ENCODE measurements at regions not wholly inside any gene's neighbourhood (a gene's known extent, or its start where the extent isn't known, plus 50 kb on each side); places are given as distances from the start of the nearest gene placed in this dataset.

DNA sequence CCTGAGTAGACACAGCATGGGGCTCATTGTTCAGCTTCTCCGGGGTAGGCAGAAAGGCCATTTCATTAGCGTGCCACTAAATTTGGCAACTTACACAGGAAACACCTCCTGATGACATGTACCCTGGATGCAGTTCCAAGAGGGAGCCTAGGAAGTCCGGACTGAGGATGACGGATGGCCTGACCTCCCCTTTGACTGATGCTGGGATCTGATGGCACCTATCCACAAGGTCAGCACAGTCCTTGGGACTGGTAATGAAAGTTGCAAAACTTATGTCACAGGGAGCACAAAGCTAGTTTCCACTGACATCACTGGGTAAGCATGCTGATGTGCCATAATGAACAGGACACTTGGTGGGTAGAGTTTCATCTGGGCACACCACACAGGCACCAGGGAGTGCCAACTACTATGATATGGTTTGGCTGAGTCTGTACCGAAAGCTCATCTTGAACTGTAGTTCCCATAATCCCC, 126.7 kb upstream of the ARL4C start:
- H3K79me2 ChIP-seq (ENCODE audit: low read length): no peaks in the 10 kb centered on the region
- POLR2A ChIA-PET (ENCODE audit: unreplicated experiment): no interaction called here
- BruUV-seq (replicated peaks): no TSS peak
- no peaks in the 10 kb centered on the region for H3K9me3 ChIP-seq (ENCODE audit: low read length)
- no peak overlapping the region for H3K27ac ChIP-seq (ENCODE audit: low read length)
- CTCF ChIA-PET: no interaction called here
- no peaks in the 10 kb centered on the region for H4K20me1 ChIP-seq (ENCODE audit: low read length)
- no peak for ATAC-seq
- intact Hi-C loops (cut with micrococcal nuclease): no loop called here
- H3K9me2 ChIP-seq (replicated peaks; ENCODE audit: low read length): no peaks in the 10 kb centered on the region
- H3K27me3 ChIP-seq (ENCODE audit: low read length): no peaks in the 10 kb centered on the region
- H3K9ac ChIP-seq (ENCODE audit: low read length): no peak overlapping the region
- TF ChIP-seq EZH2phosphoT487 (IDR thresholded peaks at IDR 0.05; ENCODE audit: borderline replicate concordance, low read length) (no peak), EZH2 (IDR thresholded peaks at IDR 0.05; ENCODE audit: low read length, unreplicated experiment) (no peak)
- TF ChIP-seq, protein P1, sequence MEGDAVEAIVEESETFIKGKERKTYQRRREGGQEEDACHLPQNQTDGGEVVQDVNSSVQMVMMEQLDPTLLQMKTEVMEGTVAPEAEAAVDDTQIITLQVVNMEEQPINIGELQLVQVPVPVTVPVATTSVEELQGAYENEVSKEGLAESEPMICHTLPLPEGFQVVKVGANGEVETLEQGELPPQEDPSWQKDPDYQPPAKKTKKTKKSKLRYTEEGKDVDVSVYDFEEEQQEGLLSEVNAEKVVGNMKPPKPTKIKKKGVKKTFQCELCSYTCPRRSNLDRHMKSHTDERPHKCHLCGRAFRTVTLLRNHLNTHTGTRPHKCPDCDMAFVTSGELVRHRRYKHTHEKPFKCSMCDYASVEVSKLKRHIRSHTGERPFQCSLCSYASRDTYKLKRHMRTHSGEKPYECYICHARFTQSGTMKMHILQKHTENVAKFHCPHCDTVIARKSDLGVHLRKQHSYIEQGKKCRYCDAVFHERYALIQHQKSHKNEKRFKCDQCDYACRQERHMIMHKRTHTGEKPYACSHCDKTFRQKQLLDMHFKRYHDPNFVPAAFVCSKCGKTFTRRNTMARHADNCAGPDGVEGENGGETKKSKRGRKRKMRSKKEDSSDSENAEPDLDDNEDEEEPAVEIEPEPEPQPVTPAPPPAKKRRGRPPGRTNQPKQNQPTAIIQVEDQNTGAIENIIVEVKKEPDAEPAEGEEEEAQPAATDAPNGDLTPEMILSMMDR (conservative IDR thresholded peaks at IDR 0.05; ENCODE audit: low read depth, low read length): no peak
- H3F3A ChIP-seq (ENCODE audit: low read length, unreplicated experiment): no peaks in the 10 kb centered on the region
- no peak overlapping the region for H2AFZ ChIP-seq (ENCODE audit: low read length)
- no peak for DNase-seq
- H3K4me2 ChIP-seq (ENCODE audit: low read length): no peak overlapping the region
- no peak overlapping the region for H3K4me3 ChIP-seq (ENCODE audit: low read length)
- H3K36me3 ChIP-seq (ENCODE audit: low read depth, low read length): no peaks in the 10 kb centered on the region
- H3K4me1 ChIP-seq (ENCODE audit: insufficient read depth, low read length): peaks cover 10% of the 10 kb centered on the region

DNA sequence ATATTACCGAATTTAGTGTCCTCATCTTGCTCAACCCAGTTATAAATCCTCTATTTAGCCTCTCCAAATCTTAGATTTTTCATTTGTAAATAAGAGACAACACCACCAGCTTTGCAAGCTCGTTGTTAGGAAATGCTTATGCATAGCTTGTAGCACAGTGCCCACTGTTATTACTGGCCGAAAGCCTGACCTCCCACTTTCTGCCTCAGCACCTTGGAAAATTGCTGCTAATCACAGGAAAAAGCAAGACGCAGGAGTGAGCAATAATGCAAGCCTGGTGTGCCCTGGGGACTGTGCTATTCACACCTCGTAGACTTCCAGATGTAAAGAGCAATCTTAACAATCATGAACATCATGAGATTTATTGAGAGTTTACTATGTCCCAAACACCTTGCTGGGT, 124.2 kb upstream of the ARL4C start:
- intact Hi-C loops (cut with micrococcal nuclease): no loop called here
- no TSS peak for BruUV-seq (replicated peaks)

DNA sequence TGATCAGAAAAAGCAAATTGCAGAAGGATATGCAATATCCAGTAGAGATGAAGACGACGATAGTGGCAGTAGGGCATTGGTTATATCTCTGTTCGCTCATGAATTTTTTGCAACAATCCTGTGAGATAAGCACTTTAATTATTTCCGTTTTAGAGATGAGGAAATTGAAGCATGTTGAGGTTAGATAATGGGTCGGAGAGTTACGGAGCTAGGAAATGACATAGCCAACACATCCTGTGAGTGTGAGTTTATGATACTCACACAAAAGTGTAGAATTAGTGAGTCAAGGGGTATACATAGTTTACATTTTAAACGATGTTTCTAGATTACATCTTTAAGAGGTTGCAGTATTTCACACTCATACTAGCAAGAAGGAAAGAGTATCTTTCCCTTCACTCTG, 123.1 kb upstream of the ARL4C start:
- DNase-seq: peak; percentile 34
- no peak overlapping the region for H2AFZ ChIP-seq (ENCODE audit: low read length)
- no peaks in the 10 kb centered on the region for H3K27me3 ChIP-seq (ENCODE audit: low read length)
- TF ChIP-seq, protein P1 (conservative IDR thresholded peaks at IDR 0.05; ENCODE audit: low read depth, low read length): no peak
- TF ChIP-seq EZH2phosphoT487 (IDR thresholded peaks at IDR 0.05; ENCODE audit: borderline replicate concordance, low read length) (no peak), EZH2 (IDR thresholded peaks at IDR 0.05; ENCODE audit: low read length, unreplicated experiment) (no peak)
- H3K9me3 ChIP-seq (ENCODE audit: low read length): no peaks in the 10 kb centered on the region
- no peaks in the 10 kb centered on the region for H3K9me2 ChIP-seq (replicated peaks; ENCODE audit: low read length)
- no peak overlapping the region for H3K4me3 ChIP-seq (ENCODE audit: low read length)
- H3K4me2 ChIP-seq (ENCODE audit: low read length): peak overlapping the region; percentile 28; the same call in 1 of the 2 replicates
- CTCF ChIA-PET: no interaction called here
- no peak overlapping the region for H3K27ac ChIP-seq (ENCODE audit: low read length)
- no peaks in the 10 kb centered on the region for H3F3A ChIP-seq (ENCODE audit: low read length, unreplicated experiment)
- POLR2A ChIA-PET (ENCODE audit: unreplicated experiment): no interaction called here
- H3K4me1 ChIP-seq (ENCODE audit: insufficient read depth, low read length): peaks cover 10% of the 10 kb centered on the region
- peak; percentile 64 for ATAC-seq
- intact Hi-C loops (cut with micrococcal nuclease): no loop called here
- H4K20me1 ChIP-seq (ENCODE audit: low read length): no peaks in the 10 kb centered on the region
- H3K79me2 ChIP-seq (ENCODE audit: low read length): no peaks in the 10 kb centered on the region
- H3K36me3 ChIP-seq (ENCODE audit: low read depth, low read length): no peaks in the 10 kb centered on the region
- H3K9ac ChIP-seq (ENCODE audit: low read length): no peak overlapping the region
- no TSS peak for BruUV-seq (replicated peaks)

More for the DNA sequence above, 124.2 kb upstream of the ARL4C start:
- POLR2A ChIA-PET (ENCODE audit: unreplicated experiment): no interaction called here
- Histone ChIP-seq H3K4me2 (ENCODE audit: low read length) (no peak overlapping the region), H3K9me2 (replicated peaks; ENCODE audit: low read length) (no peaks in the 10 kb centered on the region), H3K9me3 (ENCODE audit: low read length) (no peaks in the 10 kb centered on the region), H3F3A (ENCODE audit: low read length, unreplicated experiment) (no peaks in the 10 kb centered on the region), H3K36me3 (ENCODE audit: low read depth, low read length) (no peaks in the 10 kb centered on the region), H3K9ac (ENCODE audit: low read length) (no peak overlapping the region), H3K4me1 (ENCODE audit: insufficient read depth, low read length) (peaks cover 10% of the 10 kb centered on the region), H3K27ac (ENCODE audit: low read length) (no peak overlapping the region), H3K79me2 (ENCODE audit: low read length) (no peaks in the 10 kb centered on the region), H3K27me3 (ENCODE audit: low read length) (no peaks in the 10 kb centered on the region), H4K20me1 (ENCODE audit: low read length) (no peaks in the 10 kb centered on the region), H3K4me3 (ENCODE audit: low read length) (no peak overlapping the region), H2AFZ (ENCODE audit: low read length) (no peak overlapping the region)
- ATAC-seq (no peak), DNase-seq (no peak)
- TF ChIP-seq, protein P1 (conservative IDR thresholded peaks at IDR 0.05; ENCODE audit: low read depth, low read length): no peak
- TF ChIP-seq EZH2phosphoT487 (IDR thresholded peaks at IDR 0.05; ENCODE audit: borderline replicate concordance, low read length) (no peak), EZH2 (IDR thresholded peaks at IDR 0.05; ENCODE audit: low read length, unreplicated experiment) (no peak)
- CTCF ChIA-PET: no interaction called here
